HG02938 (cell line): ENCODE measurements at regions not wholly inside any gene's neighbourhood (a gene's known extent, or its start where the extent isn't known, plus 50 kb on each side); places are given as distances from the start of the nearest gene placed in this dataset.
"Not testable (repeated sequence)": the region's sequence is repeated elsewhere in the genome, so short reads cannot be mapped to it uniquely, and the experiment has no call there.

Source experiments
- ATAC-seq: cut with Tn5 transposase; IDR thresholded peaks from one replicate; pipeline ENCODE4 v1.9.1; 2021; ENCODE audit warnings: mild to moderate bottlenecking, moderate library complexity; ENCODE audit not compliant: unreplicated experiment

DNA sequence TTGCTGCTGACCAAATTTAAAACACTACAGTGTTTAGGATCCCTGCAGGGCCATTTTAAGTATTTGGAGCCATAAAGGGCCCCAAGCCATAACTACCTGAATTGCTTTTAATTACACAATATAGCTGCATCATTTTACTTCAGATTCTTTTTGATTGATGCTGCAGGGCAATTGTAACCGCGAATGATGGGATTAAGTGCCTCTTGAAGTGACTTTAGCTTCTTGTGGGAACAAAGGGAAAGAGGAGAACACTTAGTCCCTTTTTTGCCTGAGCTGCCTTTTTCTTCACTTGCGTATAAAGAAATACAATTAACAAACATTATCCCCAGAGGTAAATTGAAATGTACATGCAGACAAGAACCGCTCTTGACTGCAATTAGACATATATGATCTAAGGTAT, 228.5 kb downstream of the ZIC5 start:
- no peak for ATAC-seq

DNA sequence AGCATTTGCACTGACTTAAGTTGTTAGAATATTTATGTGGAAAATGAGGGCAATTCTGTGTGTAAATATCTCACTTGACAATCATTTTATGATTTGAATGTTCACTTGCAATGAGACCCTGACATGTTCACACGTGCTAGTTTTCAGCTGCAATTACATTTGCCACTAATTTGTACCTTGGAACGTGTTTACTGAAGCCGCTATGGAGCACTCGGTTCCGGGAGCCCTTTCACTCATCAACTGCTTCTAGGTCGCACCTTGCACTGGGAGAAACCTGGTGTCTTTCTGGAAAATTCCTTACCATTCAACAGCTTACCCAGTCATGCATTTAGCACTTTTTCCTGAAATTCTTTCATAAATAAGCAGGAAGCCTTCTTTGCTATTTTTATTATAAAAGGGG, 229.6 kb downstream of the ZIC5 start:
- no peak for ATAC-seq

- ATAC-seq = no peak
These were observed 231.2 kb downstream of the ZIC5 start for GRCh38 chr13:99740251-99740979.

DNA sequence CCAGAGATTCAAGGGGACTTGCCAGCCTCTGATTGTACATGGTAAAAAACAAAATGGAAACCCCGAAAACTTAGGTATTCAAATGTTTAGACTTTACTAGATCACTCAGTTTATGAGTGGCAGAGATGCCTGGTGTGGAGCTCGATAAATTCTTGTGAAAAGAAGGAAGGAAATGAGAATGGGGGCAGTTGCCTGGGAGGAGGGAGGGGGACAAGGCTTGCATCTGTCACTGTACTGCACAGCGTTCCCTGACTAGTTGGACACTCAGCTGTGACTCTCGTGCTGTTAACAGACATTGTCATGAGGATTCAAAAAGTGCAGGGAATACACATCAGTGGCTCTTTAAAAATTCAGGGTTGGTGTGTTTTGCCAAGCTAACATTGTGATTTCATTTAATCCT, 232.9 kb downstream of the ZIC5 start:
- ATAC-seq = no peak

GRCh38 chr13:99737481-99738245, 233.9 kb downstream of the ZIC5 start:
- ATAC-seq = no peak

DNA sequence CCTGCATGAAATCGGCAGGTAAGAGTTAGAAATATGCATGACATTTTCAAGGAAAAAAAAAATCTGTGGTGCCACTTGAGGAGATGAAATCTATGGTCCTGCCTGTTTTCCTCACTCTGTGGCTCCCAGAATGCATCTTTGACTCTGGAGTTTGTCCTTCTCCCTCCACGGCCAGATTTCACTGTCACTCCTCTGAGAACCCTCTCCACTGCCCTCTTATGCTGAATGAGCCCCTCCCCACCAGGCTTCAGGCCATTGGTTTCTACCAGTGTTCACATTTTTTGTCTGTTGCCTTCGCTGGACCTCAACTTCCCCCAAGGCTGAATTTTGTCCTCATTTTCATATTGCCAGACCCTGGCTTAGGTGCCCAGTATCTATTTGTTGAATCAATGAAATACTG, 235.0 kb downstream of the ZIC5 start:
- no peak for ATAC-seq

DNA sequence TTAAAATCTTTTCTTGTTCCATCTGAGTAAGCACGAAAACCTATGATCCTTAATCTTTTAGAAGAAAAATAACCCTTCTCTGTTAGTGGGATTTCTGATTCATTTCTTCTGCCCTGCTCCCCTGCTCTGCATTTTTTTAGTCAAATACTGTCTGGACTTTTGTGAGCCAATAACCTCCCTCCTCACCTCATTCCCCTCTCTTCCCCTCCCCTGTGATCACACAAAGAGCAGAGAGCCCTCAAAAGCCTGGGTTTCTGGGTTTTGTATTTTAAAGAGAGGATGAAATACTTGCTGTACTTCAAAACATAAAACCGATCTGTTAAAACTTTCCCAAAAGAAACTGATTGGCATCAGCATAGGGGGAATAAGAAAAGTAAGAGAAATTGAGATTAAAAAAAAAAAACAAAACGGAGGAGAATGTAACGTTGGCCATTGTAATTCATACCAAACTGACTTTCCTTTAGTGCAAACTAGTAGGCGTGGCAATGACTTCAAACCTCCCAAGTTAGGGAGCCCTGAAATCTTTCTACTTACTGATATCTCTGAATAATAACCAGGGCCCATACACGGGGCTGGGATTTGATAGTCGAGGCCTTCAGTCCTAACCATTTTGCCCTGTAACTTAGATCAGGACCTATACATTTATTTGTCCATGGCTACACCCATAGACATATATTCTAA, 232.9 kb downstream of the TM9SF2 start:
- no peak for ATAC-seq

DNA sequence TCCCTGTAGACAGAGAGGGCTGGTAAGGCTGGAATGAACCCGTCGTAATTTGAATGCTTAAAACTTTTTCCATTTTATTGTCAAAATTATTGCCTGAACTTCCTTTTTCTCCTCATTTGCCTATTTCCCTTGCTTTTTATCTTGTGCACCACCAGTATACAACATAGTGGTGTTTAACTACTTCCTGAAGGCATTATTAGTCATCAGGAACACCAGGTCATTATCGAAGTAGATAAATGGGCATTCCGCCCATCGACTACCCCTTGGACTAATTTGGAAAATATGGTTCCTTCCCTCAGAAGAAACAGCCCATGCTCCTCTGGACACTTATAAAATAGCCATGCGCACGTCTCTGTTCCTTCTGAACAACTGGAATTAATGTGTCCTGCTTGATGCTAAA, 232.1 kb downstream of the TM9SF2 start:
- no peak for ATAC-seq

DNA sequence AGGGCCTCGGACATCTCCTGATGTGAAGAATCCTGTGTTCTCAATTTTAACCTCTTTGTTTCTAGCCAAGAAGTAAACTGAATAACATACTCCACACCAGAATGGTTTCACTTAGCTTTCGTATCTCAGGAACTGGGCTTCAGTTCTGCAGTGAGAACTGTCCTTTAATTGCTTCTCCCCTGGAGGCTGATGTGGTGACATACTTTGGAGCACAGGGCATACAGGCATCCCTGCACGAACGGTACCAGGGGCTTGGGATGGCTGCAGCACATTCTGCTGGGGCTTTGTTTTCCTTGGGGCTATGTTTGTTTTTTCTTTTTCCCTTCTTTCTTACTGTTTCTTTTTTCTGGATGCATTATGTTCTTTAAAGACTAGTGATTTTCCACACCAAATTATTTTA, 230.5 kb downstream of the TM9SF2 start:
- ATAC-seq = no peak

DNA sequence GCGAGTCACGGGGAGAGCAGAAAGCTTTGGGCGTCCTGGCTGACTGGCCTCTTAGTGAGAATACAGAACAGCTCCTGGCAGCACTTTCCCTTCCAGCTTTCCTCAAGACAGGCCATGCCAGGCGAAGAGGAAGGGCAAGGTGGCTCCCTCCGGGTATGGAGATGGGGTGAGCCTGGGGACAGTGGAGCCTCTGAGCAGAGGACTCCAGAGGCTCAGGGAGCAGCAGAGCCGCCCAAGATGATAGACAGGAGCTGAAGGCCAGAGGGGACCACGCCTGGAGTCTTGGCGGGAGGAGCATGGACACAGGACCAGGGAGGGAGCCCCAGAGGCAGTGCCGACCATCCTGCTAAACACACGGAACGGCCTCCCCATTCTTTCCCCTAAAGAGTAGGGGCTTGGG, 229.1 kb downstream of the TM9SF2 start:
- ATAC-seq = no peak

GRCh38 chr13:99729745-99730144, 228.5 kb downstream of the TM9SF2 start:
- no peak for ATAC-seq

GRCh38 chr13:99727651-99728050, 226.4 kb downstream of the TM9SF2 start:
- ATAC-seq = not testable (repeated sequence)

DNA sequence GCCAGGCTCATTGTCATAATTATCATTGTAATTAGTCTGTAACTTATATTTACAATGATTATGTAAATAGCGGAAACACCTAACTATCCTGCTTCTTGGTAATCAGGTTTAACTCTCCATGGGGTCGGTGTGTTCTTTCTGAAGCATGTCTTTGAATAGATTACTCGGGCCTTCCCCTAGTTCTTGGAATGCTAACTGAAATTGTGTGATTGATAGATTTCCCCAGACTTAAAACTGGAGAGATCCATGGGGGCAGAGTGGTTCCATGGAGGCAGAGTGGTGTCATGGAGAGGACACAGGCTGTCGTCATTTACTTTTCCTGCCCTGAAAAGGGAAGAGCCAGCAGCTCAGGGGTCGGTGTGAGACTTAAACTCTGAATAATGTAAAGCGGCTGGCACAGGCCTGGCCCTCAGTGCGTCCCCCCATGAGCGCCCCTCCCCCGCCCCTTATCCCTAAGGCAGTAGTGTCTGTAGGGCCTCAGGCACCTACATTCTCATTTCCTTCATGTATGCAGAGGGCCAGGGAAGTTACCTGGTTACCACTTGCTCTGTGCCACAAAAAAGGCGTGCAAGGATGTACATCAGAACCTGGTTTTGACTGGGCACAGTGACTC, 225.1 kb downstream of the TM9SF2 start:
- no peak for ATAC-seq

DNA sequence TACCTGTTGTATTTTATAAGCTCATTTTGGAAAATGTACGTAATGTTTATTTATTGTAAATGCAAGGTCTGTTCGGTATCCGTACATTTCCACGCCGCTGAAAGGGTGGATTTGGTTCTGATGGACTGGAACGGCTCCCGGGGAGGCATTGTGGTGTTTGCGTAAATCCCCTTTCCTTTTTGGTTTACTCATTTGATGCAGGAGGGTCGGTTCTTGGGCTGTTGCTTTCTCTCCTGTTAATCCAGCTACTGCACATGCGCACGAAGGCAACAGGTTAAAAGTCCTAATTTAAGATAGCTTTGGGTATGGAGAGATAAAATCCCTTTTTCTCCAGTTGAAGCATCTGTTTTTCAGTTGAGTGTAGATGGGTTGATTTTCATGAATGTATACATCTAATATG, 224.4 kb downstream of the TM9SF2 start:
- ATAC-seq = no peak

GRCh38 chr13:99724633-99725517, 223.6 kb downstream of the TM9SF2 start:
- ATAC-seq = no peak

- no peak for ATAC-seq
These were observed 222.6 kb downstream of the TM9SF2 start for GRCh38 chr13:99723878-99724277.

GRCh38 chr13:99722931-99723330, 221.7 kb downstream of the TM9SF2 start:
- ATAC-seq = no peak

GRCh38 chr13:99722338-99722818, 221.1 kb downstream of the TM9SF2 start:
- ATAC-seq = no peak

DNA sequence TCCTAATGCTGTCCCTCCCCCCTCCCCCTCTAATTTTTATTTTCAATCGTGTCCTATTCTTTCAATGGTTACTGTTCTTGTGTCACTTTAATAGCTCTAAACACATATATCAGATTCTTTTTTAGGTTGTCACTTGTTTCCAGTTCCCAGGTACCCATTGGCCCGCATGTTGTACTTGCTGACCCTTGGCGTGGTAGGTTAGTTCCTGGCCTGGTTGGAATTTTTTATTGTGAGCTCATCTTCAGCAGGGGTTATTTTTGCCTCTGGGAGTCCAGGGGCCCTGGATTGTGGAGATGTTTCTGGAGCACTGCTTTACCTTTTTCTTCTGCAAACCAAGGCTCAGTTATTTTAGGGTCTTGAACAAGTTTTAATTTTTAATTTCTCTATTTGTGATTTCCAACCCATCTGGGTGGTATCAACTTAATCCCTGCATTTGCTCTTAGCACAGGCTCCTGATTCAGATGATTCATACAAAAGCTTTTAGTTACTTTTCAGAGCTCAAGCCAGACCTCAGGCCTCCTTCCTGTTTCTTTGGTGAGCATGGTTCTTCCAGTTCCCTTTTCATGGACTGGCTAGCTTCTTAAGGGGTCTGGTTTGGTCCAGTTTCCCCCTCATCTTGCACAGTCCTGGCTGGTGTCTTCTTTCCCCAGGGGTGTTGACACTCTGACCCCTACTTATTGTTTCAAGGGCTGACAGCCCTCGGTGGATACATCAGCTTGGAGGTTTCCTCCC, 220.5 kb downstream of the TM9SF2 start:
- ATAC-seq = no peak
